GM19240 (cell line): ENCODE measurements at regions not wholly inside any gene's neighbourhood (a gene's known extent, or its start where the extent isn't known, plus 50 kb on each side); places are given as distances from the start of the nearest gene placed in this dataset.
"Not testable (repeated sequence)": the region's sequence is repeated elsewhere in the genome, so short reads cannot be mapped to it uniquely, and the experiment has no call there.

Experiments
- DNase-seq: peaks from one replicate; pipeline ENCODE4 v3.0.0; 2011; ENCODE audit warnings: low spot score; ENCODE audit not compliant: insufficient read length

DNA sequence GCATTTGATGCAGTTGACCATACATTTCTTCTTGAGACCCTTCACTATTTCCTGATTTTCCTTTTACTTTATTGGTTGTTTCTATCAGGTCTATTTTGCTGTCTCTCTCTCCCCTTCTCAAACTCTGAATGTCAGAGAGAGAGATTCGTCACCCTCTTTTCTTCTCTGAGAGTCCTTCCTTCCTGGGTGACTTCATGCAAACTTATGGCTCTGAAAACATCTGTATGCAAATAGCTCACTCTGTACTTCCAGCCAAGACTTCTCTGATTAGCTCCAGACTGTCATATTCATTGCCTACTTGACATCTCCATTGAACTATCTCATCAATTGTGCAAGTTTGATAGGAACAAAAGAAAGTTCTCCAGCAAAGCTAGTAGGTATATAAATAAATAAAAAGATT, 191.7 kb upstream of the KLF6 start:
- DNase-seq: no peak

GRCh38 chr10:3976171-3976570, 191.2 kb upstream of the KLF6 start:
- DNase-seq: no peak

DNA sequence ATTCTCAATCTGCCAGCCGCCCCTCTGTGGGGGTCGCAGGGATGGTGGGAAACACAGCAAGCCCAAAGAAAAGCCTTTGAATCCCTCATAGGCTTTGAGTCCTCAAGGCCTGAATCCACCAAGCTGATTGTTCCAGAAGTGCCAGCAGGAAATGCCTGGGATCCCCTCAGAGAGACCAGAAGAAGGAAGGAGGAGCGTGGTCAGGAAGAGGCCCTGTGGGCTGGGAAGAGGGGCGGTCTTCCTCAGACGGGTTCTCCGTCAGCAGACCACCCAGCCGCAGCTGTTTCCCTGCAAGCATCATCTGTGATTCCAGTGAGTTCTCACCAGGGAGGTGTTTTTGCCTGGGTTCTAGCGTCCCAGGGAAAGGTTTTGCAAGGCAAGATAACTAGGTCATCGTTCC, 190.0 kb upstream of the KLF6 start:
- DNase-seq: no peak

GRCh38 chr10:3972460-3973301, 187.7 kb upstream of the KLF6 start:
- no peak for DNase-seq

DNA sequence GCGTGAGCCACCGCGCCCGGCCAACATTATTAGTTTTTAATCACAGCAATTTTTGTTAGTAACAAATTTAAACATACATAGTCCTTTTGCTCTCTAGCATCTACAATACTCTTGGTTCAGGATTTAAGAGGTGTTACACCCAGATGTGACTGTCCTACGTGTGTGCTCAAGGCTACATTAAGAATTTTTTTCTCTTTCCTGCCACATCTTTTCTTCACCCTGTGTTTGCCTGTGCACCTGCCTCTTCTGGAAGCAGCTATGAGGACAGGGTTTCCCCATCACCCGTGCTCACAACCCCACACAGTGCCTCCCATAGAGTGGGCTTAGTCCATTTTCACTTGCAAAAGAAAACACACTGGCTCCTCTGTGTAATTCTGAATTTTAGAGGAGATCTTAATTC, 186.7 kb upstream of the KLF6 start:
- DNase-seq: no peak

DNA sequence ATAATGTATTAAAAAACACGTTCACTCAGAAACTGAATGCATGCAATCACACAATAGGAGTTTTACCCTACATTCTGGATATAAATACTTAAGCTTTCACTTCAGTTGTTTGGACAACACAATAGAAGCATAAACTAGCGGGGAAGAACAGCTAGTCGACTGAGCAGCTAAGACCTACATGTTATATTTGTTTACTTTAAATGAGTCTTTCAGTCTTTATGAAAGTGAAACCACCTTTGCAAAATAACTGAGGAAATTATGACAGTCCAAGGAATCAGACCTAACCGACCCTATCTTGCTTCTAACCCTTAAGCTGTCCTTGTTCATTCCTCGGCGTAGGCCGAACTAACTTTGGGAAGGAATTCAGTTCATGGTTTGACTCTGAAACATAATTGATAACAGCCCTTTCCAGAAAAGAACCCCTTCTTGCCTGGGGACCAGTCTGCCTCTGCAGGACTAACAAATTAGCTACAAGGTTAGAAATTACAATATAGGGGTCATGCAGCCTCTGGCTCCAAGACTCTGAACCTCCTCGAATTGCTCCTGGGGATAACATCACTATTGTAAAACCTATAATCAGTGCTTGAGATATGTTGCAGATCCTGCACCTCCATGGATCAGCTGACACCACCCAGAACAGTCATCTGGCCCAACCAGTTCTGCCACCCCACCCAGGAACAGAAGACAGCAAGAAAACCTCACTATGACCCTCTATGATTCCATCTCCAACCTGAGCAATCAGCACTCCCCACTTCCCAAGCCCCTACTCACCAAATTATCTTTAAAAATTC, 185.1 kb upstream of the KLF6 start:
- DNase-seq: no peak

- no peak for DNase-seq
These were observed 183.7 kb upstream of the KLF6 start for GRCh38 chr10:3968727-3969126.

- DNase-seq: no peak
These were observed 179.5 kb upstream of the KLF6 start for GRCh38 chr10:3964516-3964915.

- DNase-seq: no peak
These were observed 178.2 kb upstream of the KLF6 start for GRCh38 chr10:3963191-3963673.

DNA sequence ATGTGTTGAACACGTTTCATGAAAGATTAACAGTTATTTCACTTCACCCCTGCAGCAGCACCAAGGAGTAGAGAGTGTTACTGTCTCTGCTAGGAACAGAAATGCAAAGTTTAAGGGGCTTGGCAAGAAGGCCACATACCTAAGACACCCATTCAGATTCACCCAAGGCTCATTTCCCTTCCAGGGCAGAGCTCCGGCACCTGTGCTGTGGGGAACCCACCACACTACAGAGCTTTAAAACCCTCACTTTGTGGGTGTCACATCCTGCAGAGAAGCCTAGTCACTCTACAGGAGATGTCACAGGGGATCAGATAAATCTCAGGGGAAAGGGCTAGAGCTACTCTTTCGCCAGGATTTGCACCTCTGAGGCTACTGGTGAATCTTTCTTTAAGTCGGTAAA, 176.1 kb upstream of the KLF6 start:
- no peak for DNase-seq

DNA sequence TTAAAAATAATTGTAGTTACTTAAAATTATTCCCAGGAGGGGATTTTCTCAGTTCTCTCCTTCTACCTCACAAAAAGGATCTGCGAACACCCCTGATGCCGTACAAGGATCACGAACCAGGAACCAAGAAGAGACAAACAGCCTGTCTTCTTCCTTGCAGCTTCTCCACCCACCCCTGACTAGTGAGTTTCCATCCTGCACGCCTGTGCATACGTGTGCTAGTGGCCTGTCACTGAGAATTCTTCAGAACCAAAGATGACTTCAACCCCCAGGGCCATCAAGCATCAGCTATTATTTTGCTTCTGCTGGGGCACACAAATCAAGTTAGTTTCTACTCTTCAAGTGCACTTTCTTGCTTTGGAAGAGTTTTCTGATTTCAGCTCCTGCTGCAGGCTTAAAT, 175.5 kb upstream of the KLF6 start:
- no peak for DNase-seq

DNA sequence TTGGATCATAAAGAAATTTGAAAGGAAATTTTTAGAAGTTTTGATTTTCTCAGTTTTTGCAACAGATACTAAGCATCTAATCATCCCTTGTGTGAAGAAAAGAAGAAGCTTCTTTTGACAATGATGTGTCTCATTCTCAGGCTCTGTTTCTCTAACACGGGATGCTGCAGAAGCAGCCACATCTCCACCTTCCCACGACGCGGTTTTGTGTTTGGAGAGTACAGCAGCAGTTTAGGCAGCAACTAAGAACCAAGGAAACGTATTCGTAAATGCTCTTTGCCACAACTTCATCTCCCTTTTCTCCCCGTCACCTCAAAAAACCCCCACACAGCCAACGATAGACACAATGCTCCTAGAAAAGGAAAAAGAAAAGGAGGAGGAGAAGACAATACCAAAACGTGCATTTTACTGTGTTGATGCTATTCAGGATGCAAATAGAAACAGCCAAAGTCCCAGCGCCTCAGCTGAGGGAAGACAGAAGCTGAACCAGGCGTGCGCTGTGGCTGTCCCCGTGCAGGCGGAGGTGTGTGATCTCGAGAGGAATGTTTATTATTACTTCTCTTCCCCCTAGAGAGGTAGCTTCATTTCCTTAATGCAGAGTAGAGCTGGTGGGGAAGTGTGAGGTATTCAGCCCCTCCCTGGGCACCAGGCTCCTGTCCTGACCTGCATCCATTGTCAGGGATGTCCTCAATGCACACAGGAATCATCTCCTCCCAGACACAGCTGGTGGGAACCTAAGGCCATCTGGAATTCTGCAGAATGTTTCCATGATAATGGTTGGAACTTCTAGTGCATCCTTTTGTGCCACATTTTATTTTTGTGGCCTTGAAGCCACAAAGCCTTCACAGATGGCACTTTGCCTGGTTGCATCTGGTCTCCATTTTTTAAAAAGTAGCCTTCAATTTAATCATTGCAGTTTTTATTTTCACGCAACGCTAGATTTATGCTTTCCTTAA, 174.6 kb upstream of the KLF6 start:
- no peak for DNase-seq

- no peak for DNase-seq
These were observed 173.5 kb upstream of the KLF6 start for GRCh38 chr10:3958472-3958996.

DNA sequence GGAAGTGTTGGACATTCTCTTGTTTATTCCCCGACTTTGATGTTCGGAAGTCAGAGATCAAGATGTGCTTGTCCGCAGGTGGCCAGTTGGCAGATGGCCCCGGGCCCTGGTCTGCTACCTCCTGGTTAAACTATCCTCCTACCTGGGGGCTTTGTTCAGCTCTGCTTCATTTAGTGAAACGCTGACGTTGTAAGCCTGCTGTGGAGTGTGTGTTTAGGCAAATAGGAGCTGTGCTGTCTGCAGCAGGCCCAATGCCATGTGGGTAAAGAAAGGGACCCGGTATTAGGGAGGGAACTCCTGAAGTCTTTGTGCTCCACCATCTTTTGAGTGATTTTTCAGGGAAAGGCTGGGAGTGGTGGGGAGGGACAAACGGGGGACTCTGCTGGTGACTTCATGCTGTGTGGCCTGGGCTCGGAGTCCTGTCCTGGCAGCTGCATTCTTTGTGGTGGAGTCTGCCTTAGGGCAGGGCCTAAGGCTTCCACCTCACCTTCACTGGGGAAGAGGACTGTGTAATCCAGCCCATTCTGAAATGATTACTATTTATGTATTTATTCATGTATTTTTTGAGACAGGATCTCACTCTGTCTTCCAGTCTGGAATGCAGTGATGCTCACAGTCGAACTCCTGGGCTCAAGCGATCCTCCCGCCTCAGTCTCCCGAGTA, 171.1 kb upstream of the KLF6 start:
- DNase-seq: no peak

DNA sequence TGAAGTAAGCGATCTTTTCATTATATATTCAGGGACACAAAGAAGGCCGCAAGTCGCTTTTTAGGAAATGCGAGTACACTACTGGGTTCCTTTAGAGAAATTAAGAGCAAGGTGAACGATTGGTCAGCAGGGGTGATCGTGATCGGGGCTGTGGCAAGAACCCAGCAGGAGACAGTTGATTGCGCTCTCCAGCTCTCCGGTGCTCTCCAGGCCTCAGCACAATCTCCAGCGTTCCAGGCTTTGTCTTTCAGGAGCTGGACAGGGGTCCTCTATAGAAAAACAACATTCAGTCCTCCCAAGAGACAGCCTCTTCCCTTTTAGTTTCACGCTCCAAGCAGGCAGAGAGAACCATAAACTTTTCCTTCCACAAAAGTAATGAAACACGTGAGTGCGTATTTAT, 170.5 kb upstream of the KLF6 start:
- DNase-seq: no peak

DNA sequence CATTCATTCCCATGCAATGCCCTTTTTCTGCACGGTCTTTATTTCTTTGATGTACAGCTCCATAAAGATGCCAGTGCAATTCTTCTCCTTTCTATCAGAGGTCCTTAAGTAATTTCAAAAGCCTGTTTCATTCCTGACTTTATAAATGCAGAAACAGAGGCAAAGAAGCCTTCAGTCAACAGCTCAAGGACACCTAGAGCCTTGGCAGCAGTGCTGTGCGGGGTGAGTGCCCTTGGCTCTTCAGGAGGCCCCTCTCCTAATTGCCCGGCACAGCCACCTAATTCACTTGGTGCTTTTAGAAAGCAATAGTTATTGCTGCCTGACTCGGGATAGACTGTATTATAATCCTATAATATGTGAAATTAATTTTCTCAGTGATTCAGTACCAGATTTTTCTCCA, 169.6 kb upstream of the KLF6 start:
- DNase-seq: no peak

DNA sequence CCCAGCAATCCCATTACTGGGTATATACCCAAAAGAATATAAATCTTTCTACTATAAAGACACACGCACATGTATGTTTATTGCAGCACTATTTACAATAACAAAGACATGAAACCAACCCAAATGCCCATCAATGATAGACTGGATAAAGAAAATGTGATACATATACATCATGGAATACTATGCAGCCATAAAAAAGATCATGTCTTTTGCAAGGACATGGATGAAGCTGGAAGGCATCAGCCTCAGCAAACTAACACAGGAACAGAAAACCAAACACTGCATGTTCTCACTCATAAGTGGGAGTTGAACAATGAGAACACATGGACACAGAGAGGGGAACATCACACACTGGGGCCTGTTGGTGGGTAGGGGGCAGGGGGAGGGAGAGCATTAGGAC, 169.0 kb upstream of the KLF6 start:
- DNase-seq: not testable (repeated sequence)

DNA sequence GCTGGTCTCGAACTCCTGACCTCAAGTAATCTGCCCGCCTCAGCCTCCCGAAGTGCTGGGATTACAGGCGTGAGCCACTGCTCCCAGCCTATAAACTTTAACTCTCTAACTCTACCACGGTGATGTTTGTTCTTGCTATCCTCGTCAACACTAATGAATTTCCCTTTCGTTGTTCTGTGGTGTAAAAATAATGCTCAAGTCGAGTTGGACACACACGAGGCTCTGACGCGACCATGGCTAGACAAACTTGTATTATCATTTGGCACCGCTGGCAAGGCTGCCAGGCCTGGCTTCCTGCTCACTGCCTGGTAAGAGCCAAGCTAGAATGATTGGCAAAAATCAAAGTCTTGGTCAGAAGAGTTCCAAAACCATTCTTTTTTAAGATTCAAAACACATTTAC, 167.0 kb upstream of the KLF6 start:
- DNase-seq: no peak

DNA sequence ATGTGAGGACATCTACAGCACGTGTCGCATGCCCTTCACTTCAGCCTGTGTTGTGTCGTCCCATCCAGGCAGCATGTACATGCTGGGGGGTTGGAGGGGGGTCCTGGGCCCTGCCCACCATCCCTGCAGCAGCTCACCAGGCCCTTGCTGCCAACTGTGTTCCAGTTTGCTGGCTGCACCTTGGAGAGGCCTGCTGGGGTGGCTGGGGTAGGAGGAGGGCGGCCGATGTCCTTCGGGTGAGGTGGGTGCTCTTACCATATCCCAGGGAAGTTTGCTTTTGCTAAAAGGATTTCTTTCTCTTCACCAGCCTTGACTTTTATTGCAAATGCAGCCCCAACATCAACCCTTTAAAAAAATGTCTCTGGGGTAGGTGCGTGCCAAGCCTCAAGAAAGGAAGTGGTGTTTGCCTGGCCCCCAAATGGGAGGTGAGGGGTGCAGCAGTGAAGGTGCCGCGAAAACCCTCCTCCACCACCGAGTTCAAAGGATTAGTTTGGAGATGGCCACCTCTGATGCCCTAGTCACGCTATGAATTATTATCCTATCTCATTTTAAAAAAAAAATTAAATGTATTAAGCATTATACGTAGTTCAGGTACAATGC, 165.8 kb upstream of the KLF6 start:
- no peak for DNase-seq

DNA sequence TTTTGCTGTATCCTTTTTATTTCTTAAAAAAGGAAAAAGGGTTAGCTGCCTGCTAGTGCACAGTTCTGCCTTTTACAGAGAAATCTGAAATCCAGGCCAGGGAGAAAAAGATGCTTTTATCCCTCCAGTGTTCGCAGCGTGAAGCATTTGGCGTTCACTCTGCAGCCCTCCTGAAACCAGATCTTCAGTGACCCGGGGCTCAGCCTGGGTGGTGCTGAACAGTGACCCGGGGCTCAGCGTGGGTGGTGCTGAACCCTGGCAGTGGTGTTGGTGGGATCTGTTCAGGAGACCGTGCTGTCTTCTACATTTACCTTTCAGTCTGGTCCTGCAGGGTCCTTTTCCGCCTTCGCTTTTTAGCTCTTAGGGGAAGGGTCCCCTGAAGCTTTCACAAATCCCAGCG, 164.7 kb upstream of the KLF6 start:
- DNase-seq: no peak
